BE2C (cell line): ENCODE measurements at regions not wholly inside any gene's neighbourhood (a gene's known extent, or its start where the extent isn't known, plus 50 kb on each side); places are given as distances from the start of the nearest gene placed in this dataset.
"Not testable (repeated sequence)": the region's sequence is repeated elsewhere in the genome, so short reads cannot be mapped to it uniquely, and the experiment has no call there.

Source experiments
- DNase-seq: peaks from one replicate; pipeline ENCODE4 v3.0.0-alpha.2; 2020
- H3K27me3 ChIP-seq: fragments of 250-450 bp; sonication (Bioruptor Pico); 2 replicates; pipeline ENCODE4 v1.5.1; 2020; ENCODE audit warnings: mild to moderate bottlenecking
- H3K36me3 ChIP-seq: fragments of 250-450 bp; sonication (Bioruptor Pico); 2 replicates; pipeline ENCODE4 v1.5.1; 2020; ENCODE audit warnings: mild to moderate bottlenecking
- H3K4me1 ChIP-seq: fragments of 250-450 bp; sonication (Bioruptor Pico); 2 replicates; pipeline ENCODE4 v1.5.1; 2020
- H3K4me3 ChIP-seq: 2 replicates; pipeline ENCODE4 v1.5.1; 2011; ENCODE audit warnings: low read depth, low read length
- H3K9me3 ChIP-seq: fragments of 250-450 bp; sonication (Bioruptor Pico); 2 replicates; pipeline ENCODE4 v1.5.1; 2020
- TF ChIP-seq, protein P1 (sequence below): IDR thresholded peaks from 2 replicates; pipeline ENCODE4 v1.5.1; 2012; ENCODE audit warnings: mild to moderate bottlenecking, low read depth, low read length

DNA sequence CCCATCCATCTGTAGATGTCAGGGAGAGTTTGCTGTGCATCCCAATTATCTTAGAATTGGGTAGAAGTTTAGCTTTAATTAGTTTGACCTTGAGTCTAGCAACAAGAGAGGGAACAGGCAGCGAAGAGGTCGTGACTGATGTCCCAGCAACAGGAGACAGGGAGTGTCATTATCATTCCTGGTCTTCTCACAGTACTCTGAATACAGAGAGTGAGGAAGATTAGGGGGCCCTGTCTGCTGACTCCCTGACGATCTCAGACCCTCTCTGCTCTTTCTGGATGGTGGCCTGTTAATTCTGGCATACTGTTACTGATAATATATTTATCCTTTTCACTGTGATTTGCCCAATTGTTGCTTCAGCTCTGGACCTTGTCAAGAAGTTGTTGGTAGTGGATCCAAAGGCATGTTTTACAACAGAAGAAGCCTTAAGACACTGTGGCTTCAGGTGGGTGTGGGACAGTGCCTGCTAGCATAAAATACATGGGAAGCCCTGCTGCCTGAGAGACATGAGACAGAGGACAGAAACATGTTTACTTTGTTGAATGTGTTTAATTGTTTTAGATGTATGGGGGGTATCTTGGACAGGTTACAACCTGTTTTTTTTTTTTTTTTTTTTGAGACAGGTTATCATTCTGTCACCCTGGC lies 256.6 kb downstream of the GOLGA6L6 start:
- DNase-seq, H3K4me3 ChIP-seq, H3K27me3 ChIP-seq, H3K9me3 ChIP-seq, H3K36me3 ChIP-seq, H3K4me1 ChIP-seq: not testable (repeated sequence)

DNA sequence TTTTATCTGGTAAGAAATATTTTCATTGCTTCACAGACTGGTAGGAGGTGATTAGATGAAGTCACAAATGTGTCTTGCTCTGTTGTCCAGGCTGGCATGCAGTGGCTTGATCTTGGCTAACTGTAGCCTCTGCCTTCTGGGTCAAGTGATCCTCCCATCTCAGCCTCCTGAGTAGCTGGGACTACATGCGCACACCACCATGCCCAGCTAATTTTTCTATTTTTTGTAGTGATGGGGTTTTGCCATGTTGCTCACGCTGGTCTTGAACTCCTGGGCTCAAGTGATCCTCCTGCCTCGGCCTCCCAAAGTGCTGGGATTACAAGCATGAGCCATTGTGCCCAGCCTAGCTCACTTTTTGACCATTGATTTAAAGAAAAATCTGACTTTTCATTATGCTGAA lies 257.9 kb downstream of the GOLGA6L6 start:
- not testable (repeated sequence) for DNase-seq, H3K4me1 ChIP-seq, H3K36me3 ChIP-seq, H3K4me3 ChIP-seq, H3K9me3 ChIP-seq, H3K27me3 ChIP-seq

DNA sequence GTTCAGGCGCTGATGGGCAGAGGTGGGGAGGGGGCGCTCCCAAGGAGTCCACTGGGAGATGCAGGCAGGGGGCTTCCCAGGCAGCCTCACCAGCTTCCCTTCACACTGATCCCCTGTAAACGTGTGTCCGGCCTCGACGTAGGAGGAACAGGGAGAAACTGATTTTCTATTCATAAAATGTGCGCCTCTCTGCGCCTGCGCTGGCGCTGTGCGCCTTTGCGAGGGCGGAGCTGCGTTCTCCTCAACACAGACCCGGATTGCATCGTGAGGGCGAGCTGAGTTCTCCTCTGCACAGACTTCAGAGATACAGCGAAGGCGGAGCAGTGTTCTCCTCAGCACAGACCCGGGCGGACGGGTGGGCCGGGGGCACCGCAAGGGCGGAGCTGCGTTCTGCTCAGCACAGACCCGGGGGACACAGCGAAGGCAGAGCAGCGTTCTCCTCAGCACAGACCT lies 259.1 kb downstream of the GOLGA6L6 start:
- DNase-seq, H3K4me1 ChIP-seq, H3K36me3 ChIP-seq, H3K4me3 ChIP-seq, H3K9me3 ChIP-seq, H3K27me3 ChIP-seq: not testable (repeated sequence)

DNA sequence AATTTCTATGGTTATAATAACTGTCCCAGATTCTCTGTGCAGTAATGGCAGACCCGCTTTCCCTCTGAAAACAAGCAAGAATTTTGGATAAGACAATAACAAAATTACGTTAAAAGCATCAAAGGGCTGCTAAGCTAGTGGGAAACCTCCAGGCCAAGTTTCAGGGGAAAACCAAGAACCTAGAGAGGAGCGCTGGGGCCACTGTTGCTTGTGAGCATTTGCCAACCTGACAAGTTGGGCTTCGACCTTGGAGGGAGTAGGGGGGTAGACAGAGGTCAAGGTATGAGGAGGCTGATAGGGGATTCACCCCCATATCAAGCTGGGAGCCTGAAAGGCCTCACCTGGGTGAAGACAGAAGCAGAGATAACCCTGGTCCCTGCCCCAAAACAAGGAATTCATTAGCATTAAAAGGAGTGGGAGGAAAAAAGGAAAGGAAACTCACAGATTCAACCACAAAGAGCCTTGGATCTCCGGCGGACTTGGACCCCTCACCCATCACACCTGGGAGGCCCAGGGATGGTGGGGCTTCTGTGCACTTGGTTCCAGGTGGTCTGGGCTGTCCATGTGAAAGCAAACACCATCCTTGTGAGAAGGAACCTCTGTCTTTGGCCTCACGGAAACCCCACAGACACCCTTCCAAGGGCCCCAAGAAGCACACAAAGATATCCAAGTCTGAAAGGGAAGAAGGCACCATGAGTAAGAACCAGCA lies 259.9 kb downstream of the GOLGA6L6 start:
- H3K4me1 ChIP-seq, H3K4me3 ChIP-seq, H3K27me3 ChIP-seq, H3K36me3 ChIP-seq, DNase-seq, H3K9me3 ChIP-seq: not testable (repeated sequence)

DNA sequence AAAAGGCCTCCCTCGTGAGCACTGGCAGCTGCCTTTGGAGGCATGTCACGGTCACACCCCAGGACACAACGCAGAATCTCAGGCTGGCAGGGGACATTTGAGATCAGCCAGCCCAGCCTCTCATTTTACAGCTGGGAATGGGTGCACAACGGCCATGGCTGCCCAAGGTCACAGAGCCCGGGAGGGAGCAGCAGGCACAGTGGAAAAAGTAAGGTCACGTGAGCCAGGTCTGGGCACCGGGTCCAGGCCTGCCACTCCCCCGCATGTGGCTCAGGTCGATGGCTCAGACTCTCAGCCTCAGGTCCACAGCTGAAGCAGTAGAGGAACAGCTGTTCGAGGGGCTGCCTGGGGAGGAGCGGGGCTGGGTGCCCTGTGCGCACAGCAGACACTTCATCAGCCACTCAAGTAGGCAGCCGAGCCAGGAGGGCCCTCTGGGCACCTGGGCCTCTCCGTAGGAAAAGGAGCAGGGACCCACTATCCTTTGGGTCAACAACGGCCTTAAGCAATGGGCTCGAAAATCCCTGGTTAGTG lies 260.6 kb downstream of the GOLGA6L6 start:
- TF ChIP-seq, protein P1, sequence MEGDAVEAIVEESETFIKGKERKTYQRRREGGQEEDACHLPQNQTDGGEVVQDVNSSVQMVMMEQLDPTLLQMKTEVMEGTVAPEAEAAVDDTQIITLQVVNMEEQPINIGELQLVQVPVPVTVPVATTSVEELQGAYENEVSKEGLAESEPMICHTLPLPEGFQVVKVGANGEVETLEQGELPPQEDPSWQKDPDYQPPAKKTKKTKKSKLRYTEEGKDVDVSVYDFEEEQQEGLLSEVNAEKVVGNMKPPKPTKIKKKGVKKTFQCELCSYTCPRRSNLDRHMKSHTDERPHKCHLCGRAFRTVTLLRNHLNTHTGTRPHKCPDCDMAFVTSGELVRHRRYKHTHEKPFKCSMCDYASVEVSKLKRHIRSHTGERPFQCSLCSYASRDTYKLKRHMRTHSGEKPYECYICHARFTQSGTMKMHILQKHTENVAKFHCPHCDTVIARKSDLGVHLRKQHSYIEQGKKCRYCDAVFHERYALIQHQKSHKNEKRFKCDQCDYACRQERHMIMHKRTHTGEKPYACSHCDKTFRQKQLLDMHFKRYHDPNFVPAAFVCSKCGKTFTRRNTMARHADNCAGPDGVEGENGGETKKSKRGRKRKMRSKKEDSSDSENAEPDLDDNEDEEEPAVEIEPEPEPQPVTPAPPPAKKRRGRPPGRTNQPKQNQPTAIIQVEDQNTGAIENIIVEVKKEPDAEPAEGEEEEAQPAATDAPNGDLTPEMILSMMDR = no peak
- no peak for DNase-seq
- H3K4me3 ChIP-seq = no peak overlapping the region
- H3K27me3 ChIP-seq = no peaks in the 10 kb centered on the region
- no peaks in the 10 kb centered on the region for H3K4me1 ChIP-seq
- H3K9me3 ChIP-seq = no peaks in the 10 kb centered on the region
- H3K36me3 ChIP-seq = no peaks in the 10 kb centered on the region

DNA sequence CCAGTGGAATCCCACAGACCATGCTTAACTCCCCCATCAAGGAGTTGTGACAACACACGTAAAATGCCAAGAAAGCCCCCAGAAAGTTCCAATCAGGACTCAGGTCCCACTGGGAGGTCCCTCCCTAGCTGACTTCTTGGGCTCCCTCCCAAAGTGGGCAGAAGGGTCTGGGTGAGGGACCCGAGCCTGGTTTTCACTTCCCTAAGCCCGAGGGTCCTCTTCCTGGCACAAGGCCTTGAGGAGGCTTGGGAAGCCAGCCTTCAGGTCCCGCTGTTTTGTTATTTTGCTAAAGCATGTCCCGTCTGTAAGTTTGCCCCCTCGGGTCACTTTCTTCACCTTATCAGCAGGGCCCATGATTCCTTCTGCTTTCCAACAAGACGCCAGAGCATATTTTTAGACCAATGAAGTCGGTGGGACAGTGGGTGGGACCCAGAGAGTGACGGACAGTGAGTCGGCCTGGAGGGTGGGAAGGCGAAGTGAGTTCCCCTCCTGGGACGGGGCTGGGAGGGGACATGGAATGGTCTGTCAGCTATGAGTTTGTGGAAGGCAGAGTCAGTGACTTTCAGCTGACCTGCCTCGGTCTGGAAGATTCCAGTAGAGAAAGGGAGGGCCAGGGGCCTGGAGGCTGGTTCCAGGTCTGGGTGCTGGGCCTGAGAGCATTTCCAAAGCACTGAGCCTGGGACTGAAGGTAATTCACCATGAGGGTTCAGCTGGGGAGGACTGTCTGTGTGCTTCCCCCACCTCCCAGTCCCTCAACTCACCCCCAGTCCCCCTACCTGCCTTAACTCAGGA lies 261.3 kb downstream of the GOLGA6L6 start:
- H3K9me3 ChIP-seq, H3K4me3 ChIP-seq, H3K27me3 ChIP-seq, H3K4me1 ChIP-seq, H3K36me3 ChIP-seq, DNase-seq: not testable (repeated sequence)

DNA sequence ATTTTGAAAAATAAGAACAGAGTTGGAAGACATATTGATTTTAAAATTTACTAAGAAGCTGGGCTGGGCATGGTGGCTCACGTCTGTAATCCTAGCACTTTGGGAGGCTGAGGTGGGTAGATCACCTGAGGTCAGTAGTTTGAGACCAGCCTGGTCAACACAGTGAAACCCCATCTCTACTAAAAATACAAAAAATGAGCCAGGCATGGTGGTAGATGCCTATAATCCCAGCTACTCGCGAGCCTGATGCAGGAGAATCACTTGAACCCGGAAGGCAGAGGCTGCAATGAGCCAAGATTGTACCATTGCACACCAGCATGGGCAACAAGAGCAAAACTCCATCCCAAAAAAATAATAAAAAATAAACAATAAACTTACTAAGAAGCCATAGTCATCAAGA lies 262.5 kb downstream of the GOLGA6L6 start:
- H3K9me3 ChIP-seq, H3K36me3 ChIP-seq, H3K27me3 ChIP-seq, DNase-seq, H3K4me3 ChIP-seq, H3K4me1 ChIP-seq: not testable (repeated sequence)

DNA sequence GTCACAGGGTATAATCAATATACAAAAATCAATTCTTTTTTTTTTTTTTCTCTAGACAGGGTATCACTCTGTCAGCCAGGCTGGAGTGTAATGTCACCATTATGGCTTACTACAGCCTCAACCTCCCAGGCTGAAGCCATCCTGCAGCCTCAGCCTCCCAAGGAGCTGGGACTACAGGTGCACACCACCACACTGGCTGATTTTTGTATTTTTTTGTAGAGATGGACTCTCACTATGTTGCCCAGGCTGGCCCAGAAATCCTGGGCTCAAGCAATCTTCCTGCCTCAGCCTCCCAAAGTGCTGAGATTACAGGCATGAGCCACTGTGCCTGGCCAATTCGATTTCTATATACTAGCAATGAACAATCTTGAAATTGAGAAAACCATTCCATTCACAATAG lies 263.2 kb downstream of the GOLGA6L6 start:
- H3K27me3 ChIP-seq, DNase-seq, H3K9me3 ChIP-seq, H3K4me3 ChIP-seq, H3K36me3 ChIP-seq, H3K4me1 ChIP-seq: not testable (repeated sequence)

DNA sequence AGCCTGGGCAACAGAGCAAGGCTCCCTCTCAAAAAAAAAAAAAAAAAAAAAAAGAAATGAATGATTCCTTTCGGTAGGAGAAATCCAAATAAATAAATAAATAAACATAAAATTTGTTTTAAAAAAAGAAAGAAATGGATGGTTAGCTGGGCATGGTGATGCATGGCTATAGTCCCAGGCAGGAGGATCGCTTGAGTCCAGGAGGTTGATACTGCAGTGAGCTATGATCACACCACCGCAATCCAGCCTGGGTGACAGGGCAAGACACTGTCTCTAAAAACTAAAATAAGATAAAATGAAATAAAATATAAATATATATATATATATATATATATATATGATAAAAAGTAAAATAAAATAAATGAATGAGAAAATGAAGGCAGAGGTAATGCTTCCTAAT lies 264.1 kb downstream of the GOLGA6L6 start:
- not testable (repeated sequence) for H3K4me1 ChIP-seq, H3K36me3 ChIP-seq, H3K27me3 ChIP-seq, H3K4me3 ChIP-seq, DNase-seq, H3K9me3 ChIP-seq

DNA sequence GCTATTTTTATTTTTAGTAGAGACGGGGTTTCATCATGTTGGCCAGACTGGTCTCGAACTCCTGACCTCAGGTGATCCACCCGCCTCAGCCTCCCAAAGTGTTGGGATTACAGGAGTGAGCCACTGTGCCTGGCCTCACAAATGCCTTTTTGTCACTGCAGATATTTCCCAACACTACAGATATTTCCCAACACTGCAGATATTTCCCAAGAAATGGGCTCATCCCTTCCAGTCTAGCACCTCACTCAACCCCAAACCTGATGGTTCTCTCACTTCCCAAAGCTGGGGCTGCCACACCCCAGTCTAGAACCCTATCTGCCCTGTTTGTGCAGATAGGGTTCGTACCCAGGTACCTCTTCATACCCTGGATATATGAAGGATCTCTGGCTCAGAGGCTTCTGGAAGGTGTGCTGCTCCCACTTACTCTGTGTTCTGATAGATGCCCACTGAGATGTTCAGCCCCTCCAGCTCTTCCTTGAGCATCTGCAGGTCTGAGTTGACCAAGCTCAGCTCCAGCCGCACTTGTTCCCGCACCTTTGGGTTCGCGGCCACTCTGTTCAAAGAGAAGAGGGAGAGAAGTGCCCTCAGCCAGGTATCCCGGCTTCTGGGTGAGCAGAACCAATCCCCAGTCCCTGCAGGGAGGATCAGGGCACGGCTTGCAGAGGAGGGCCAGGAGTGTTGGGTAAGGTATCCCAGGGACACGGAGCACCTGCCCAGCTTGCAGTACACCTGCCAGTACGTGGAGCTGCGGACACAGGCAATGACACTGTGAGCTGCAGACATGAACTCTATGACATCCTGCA lies 265.1 kb downstream of the GOLGA6L6 start:
- H3K9me3 ChIP-seq = not testable (repeated sequence)

DNA sequence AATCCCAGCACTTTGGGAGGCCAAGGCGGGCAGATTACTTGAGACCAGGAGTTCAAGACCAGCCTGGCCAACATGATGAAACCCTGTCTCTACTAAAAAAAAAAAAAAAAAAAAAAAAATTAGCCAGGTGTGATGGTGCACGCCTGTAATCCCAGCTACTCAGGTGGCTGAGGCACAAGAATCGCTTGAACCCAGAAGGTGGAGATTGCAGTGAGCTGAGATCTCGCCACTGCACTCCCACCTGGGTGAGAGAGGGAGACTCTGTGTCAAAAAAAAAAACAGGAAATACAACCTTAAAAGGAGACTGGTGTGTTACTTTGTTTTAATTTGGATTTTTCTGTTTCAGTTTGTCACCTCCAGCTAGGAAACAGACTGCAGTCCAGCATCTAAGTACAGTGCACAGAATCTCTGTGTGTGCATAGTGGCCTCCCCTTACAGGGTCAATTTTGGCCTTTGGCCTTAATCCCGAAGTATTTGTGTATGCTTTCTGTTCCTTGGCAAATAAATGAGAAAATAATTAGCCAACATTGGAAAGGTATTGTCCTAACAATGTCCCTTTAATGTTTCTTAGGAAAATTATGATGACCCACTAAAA lies 266.1 kb downstream of the GOLGA6L6 start:
- not testable (repeated sequence) for DNase-seq, H3K9me3 ChIP-seq, H3K36me3 ChIP-seq, H3K4me1 ChIP-seq, H3K27me3 ChIP-seq, H3K4me3 ChIP-seq

More for the DNA sequence above, 265.1 kb downstream of the GOLGA6L6 start:
- not testable (repeated sequence) for H3K27me3 ChIP-seq, H3K4me3 ChIP-seq, H3K4me1 ChIP-seq, H3K36me3 ChIP-seq, DNase-seq
